ENCODE measurements at regions not wholly inside any gene's neighbourhood (a gene's known extent, or its start where the extent isn't known, plus 50 kb on each side); places are given as distances from the start of the nearest gene placed in this dataset.

GRCh38 chr3:87398168-87398801 lies 121.9 kb upstream of the POU1F1 start:
- Histone ChIP-seq H3K4me3 (ENCODE audit: low read length) (no peak overlapping the region), H3K4me2 (ENCODE audit: low read length) (no peak overlapping the region), H3K79me2 (replicated peaks; ENCODE audit: insufficient read depth, low read length) (no peaks in the 10 kb centered on the region), H2AFZ (ENCODE audit: low read depth, low read length) (no peak overlapping the region), H3K36me3 (ENCODE audit: insufficient read depth, low read length) (no peaks in the 10 kb centered on the region), H4K20me1 (ENCODE audit: insufficient read depth) (no peaks in the 10 kb centered on the region), H3K9me3 (ENCODE audit: low read length) (no peaks in the 10 kb centered on the region), H3K9me2 (ENCODE audit: insufficient read depth, low read length) (no peaks in the 10 kb centered on the region), H3K27me3 (ENCODE audit: insufficient read depth, low read depth, low read length) (no peaks in the 10 kb centered on the region), H3K27ac (ENCODE audit: low read length) (no peak overlapping the region), H3F3A (ENCODE audit: insufficient read depth, low read length, poor library complexity, severe bottlenecking) (no peaks in the 10 kb centered on the region), H3K9ac (ENCODE audit: low read length) (no peak overlapping the region)
- TF ChIP-seq RAD21 (conservative IDR thresholded peaks at IDR 0.05), result no peak
- no peak for TF ChIP-seq SMC3 (conservative IDR thresholded peaks at IDR 0.05; ENCODE audit: poor library complexity)
- no peak for TF ChIP-seq REST (IDR thresholded peaks at IDR 0.05; ENCODE audit: borderline replicate concordance)
- TF ChIP-seq MXI1 (conservative IDR thresholded peaks at IDR 0.05; ENCODE audit: poor library complexity, severe bottlenecking), result no peak
- TF ChIP-seq CTCF (IDR thresholded peaks at IDR 0.05; ENCODE audit: poor library complexity, severe bottlenecking), result no peak
- TF ChIP-seq EP300 (conservative IDR thresholded peaks at IDR 0.05; ENCODE audit: poor library complexity, severe bottlenecking), result no peak
- no peak for TF ChIP-seq EZH2 (IDR thresholded peaks at IDR 0.05; ENCODE audit: borderline replicate concordance, insufficient read depth, low read length, poor library complexity, severe bottlenecking)
- TF ChIP-seq TAF1 (IDR thresholded peaks at IDR 0.05; ENCODE audit: low read depth), result no peak
- TF ChIP-seq POLR2AphosphoS5 (IDR thresholded peaks at IDR 0.05), result no peak

- no peak overlapping the region for H3K4me2 ChIP-seq (ENCODE audit: low read length)
- TF ChIP-seq RAD21 (conservative IDR thresholded peaks at IDR 0.05) (no peak), POLR2AphosphoS5 (IDR thresholded peaks at IDR 0.05) (no peak), CTCF (IDR thresholded peaks at IDR 0.05; ENCODE audit: poor library complexity, severe bottlenecking) (no peak), SMC3 (conservative IDR thresholded peaks at IDR 0.05; ENCODE audit: poor library complexity) (no peak), REST (IDR thresholded peaks at IDR 0.05; ENCODE audit: borderline replicate concordance) (no peak), TAF1 (IDR thresholded peaks at IDR 0.05; ENCODE audit: low read depth) (no peak), EP300 (conservative IDR thresholded peaks at IDR 0.05; ENCODE audit: poor library complexity, severe bottlenecking) (no peak), EZH2 (IDR thresholded peaks at IDR 0.05; ENCODE audit: borderline replicate concordance, insufficient read depth, low read length, poor library complexity, severe bottlenecking) (no peak), MXI1 (conservative IDR thresholded peaks at IDR 0.05; ENCODE audit: poor library complexity, severe bottlenecking) (no peak)
These were observed 120.8 kb upstream of the POU1F1 start for GRCh38 chr3:87397211-87397610.

More at GRCh38 chr3:87397211-87397610, 120.8 kb upstream of the POU1F1 start:
- no peaks in the 10 kb centered on the region for H3K36me3 ChIP-seq (ENCODE audit: insufficient read depth, low read length)
- H3K9me3 ChIP-seq (ENCODE audit: low read length), result no peaks in the 10 kb centered on the region
- no peaks in the 10 kb centered on the region for H3F3A ChIP-seq (ENCODE audit: insufficient read depth, low read length, poor library complexity, severe bottlenecking)
- no peaks in the 10 kb centered on the region for H4K20me1 ChIP-seq (ENCODE audit: insufficient read depth)
- H3K9me2 ChIP-seq (ENCODE audit: insufficient read depth, low read length), result no peaks in the 10 kb centered on the region
- H3K27me3 ChIP-seq (ENCODE audit: insufficient read depth, low read depth, low read length), result no peaks in the 10 kb centered on the region
- H3K9ac ChIP-seq (ENCODE audit: low read length), result no peak overlapping the region
- no peak overlapping the region for H3K27ac ChIP-seq (ENCODE audit: low read length)
- no peaks in the 10 kb centered on the region for H3K79me2 ChIP-seq (replicated peaks; ENCODE audit: insufficient read depth, low read length)
- H2AFZ ChIP-seq (ENCODE audit: low read depth, low read length), result no peak overlapping the region
- no peak overlapping the region for H3K4me3 ChIP-seq (ENCODE audit: low read length)

Data from neural cell (in vitro differentiated cells).